HCT116 (cell line): ENCODE measurements at regions not wholly inside any gene's neighbourhood (a gene's known extent, or its start where the extent isn't known, plus 50 kb on each side); places are given as distances from the start of the nearest gene placed in this dataset.

Experiments
- CEBPB ChIP-seq: IDR thresholded peaks from 2 replicates; pipeline ENCODE4 v1.6.1; 2012; ENCODE audit warnings: low read depth
- CTCF ChIP-seq, 3 experiments: fragments of 200-600 bp in 1 of 3; sonication (generic) in 1 of 3; IDR thresholded peaks in 2 of 3; conservative IDR thresholded peaks in 1 of 3; 2 replicates each; pipeline ENCODE4 v1.5.1; 2012 to 2017; ENCODE audit warnings: low read depth in 2 of 3, low read length in 2 of 3, antibody characterized with exemption in 1 of 3, borderline replicate concordance in 1 of 3, control low read depth in 1 of 3, mild to moderate bottlenecking in 1 of 3, mixed read lengths in 1 of 3, mixed run types in 1 of 3, moderate library complexity in 1 of 3; ENCODE audit not compliant: insufficient read depth in 1 of 3
- EGR1 ChIP-seq: IDR thresholded peaks from 2 replicates; pipeline ENCODE4 v1.6.1; 2012; ENCODE audit warnings: low read depth
- EZH2 ChIP-seq: fragments of 200-600 bp; sonication (generic); IDR thresholded peaks from 2 replicates; pipeline ENCODE4 v1.6.1; 2017; ENCODE audit warnings: antibody characterized with exemption, mixed run types
- JUND ChIP-seq: IDR thresholded peaks from 2 replicates; pipeline ENCODE4 v1.6.1; 2012
- MAX ChIP-seq: IDR thresholded peaks from 2 replicates; pipeline ENCODE4 v1.6.1; 2012
- POLR2A ChIP-seq: IDR thresholded peaks from 2 replicates; pipeline ENCODE4 v1.7.0; 2011; ENCODE audit warnings: borderline replicate concordance; ENCODE audit not compliant: insufficient read depth, insufficient read length; ENCODE audit errors: extremely low read depth
- SP1 ChIP-seq: IDR thresholded peaks from 2 replicates; pipeline ENCODE4 v1.6.1; 2012; ENCODE audit warnings: low read depth
- YY1 ChIP-seq: IDR thresholded peaks from 2 replicates; pipeline ENCODE4 v1.6.1; 2011; ENCODE audit warnings: low read length, low read depth, moderate library complexity, mild to moderate bottlenecking; ENCODE audit not compliant: insufficient replicate concordance; ENCODE audit errors: extremely low read depth
- ZBTB33 ChIP-seq: IDR thresholded peaks from 2 replicates; pipeline ENCODE4 v1.6.1; 2011; ENCODE audit warnings: mild to moderate bottlenecking, low read length, moderate library complexity; ENCODE audit not compliant: insufficient replicate concordance; ENCODE audit errors: extremely low read depth
- ZFX ChIP-seq: fragments of 450-650 bp; IDR thresholded peaks from 2 replicates; pipeline ENCODE4 v1.6.1; 2017

GRCh38 chr5:167453246-167454030 lies 838.0 kb upstream of the WWC1 start:
- TF ChIP-seq POLR2A (no peak), MAX (no peak), CTCF (IDR thresholded peaks at IDR 0.05 in 2 of 3, conservative IDR thresholded peaks at IDR 0.05 in 1 of 3; ENCODE audit: borderline replicate concordance in 1 of 3, insufficient read depth in 1 of 3, low read depth in 2 of 3, low read length in 2 of 3) (no peak), ZBTB33 (no peak), CEBPB (no peak), SP1 (no peak), ZFX (no peak), EZH2 (no peak), YY1 (no peak), JUND (no peak), EGR1 (no peak)
